ENCODE measurements at regions not wholly inside any gene's neighbourhood (a gene's known extent, or its start where the extent isn't known, plus 50 kb on each side); places are given as distances from the start of the nearest gene placed in this dataset.

- TF ChIP-seq POLR2A (IDR thresholded peaks at IDR 0.05) (no peak), CTCF (IDR thresholded peaks at IDR 0.05) (no peak)
These were observed 463.2 kb upstream of the ZNF608 start for GRCh38 chr5:125209650-125210049.

Measured in lower leg skin (tissue), 3 donors.